GM18505 (cell line): ENCODE measurements at regions not wholly inside any gene's neighbourhood (a gene's known extent, or its start where the extent isn't known, plus 50 kb on each side); places are given as distances from the start of the nearest gene placed in this dataset.
"Not testable (repeated sequence)": the region's sequence is repeated elsewhere in the genome, so short reads cannot be mapped to it uniquely, and the experiment has no call there.

Experiments used
- ATAC-seq: cut with Tn5 transposase; IDR thresholded peaks from one replicate; pipeline ENCODE4 v1.9.1; 2021; ENCODE audit not compliant: unreplicated experiment
- POLR2A ChIP-seq: IDR thresholded peaks from 4 replicates; pipeline ENCODE4 v1.6.1; 2011; ENCODE audit warnings: borderline replicate concordance; ENCODE audit not compliant: insufficient read depth, insufficient read length; ENCODE audit errors: extremely low read depth

- no peak for ATAC-seq
These were observed 112.7 kb upstream of the TSHZ3 start for GRCh38 chr19:31461814-31462539.

GRCh38 chr19:31470229-31470939 lies 121.1 kb upstream of the TSHZ3 start:
- no peak for TF ChIP-seq POLR2A

More at GRCh38 chr19:31461814-31462539, 112.7 kb upstream of the TSHZ3 start:
- no peak for TF ChIP-seq POLR2A

GRCh38 chr19:31470952-31471351 lies 121.7 kb upstream of the TSHZ3 start:
- no peak for TF ChIP-seq POLR2A
- no peak for ATAC-seq

More at GRCh38 chr19:31470229-31470939, 121.1 kb upstream of the TSHZ3 start:
- ATAC-seq = no peak

GRCh38 chr19:31478241-31478640 lies 129.0 kb upstream of the TSHZ3 start:
- no peak for ATAC-seq
- TF ChIP-seq POLR2A = no peak

- no peak for ATAC-seq
- no peak for TF ChIP-seq POLR2A
These were observed 134.1 kb upstream of the TSHZ3 start for GRCh38 chr19:31483226-31483857.

- not testable (repeated sequence) for ATAC-seq
These were observed 135.7 kb upstream of the TSHZ3 start for GRCh38 chr19:31484858-31485410.

DNA sequence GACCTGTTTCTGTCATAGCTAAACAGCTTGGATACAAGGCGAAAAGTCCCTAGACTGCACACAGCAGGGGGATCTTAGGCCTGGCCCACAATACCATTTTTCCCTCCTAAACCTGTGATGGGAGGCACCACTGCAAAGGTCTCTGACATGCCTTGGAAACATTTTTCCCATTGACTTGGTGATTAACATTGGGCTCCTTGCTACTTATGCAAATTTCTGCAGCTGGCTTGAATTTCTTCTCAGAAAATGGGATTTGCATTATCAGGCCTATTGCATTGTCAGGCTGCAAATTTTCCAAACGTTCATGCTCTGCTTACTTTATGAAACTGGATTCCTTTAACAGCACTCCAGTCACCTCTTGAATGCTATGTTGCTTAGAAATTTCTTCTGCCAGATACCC lies 136.2 kb upstream of the TSHZ3 start:
- no peak for ATAC-seq
- no peak for TF ChIP-seq POLR2A

DNA sequence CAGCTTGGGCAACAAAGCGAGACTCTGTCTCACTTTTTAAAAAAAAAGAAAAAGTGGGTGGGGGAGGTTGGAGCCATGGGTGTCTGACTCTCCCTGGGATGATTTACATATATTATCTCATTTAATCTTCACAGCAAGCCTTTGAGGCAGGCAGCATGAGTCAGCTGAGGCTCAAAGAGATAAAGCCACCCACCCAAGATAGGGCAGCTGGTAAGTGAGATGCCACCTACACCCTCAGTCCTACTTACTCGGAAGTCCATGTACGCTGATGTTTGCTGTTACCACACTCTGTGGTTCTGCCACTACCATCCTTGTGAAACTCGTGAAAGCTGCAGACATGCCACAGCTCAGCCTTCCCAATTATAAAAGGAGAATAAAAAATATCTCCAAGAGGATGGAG lies 142.0 kb upstream of the TSHZ3 start:
- ATAC-seq = no peak
- no peak for TF ChIP-seq POLR2A

GRCh38 chr19:31492050-31492449 lies 142.8 kb upstream of the TSHZ3 start:
- TF ChIP-seq POLR2A = no peak

GRCh38 chr19:31496076-31496475 lies 146.8 kb upstream of the TSHZ3 start:
- no peak for ATAC-seq
- no peak for TF ChIP-seq POLR2A

More at GRCh38 chr19:31492050-31492449, 142.8 kb upstream of the TSHZ3 start:
- ATAC-seq = no peak

GRCh38 chr19:31497709-31498108 lies 148.5 kb upstream of the TSHZ3 start:
- ATAC-seq = no peak
- TF ChIP-seq POLR2A = no peak

DNA sequence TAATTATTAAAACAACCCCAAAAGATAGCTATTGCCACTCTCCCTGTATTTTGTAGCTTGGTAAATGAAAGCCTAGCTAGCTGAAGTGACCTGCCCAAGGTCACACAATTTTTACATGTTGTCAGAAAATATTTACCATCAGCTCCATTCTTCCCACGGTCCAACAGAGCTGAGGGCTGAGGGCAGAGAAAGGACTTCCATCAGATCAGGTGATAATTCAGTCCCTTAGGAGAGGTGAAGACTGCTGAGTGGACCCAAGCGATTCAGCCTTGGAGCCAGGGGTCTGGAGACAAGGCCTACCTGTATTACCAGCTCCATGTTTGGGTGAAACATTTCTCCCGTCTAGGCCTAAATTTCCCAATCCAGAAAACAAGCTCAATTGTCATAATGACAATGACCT lies 149.5 kb upstream of the TSHZ3 start:
- TF ChIP-seq POLR2A = no peak
- no peak for ATAC-seq
